Omental fat pad (tissue), 3 donors: ENCODE measurements at regions not wholly inside any gene's neighbourhood (a gene's known extent, or its start where the extent isn't known, plus 50 kb on each side); places are given as distances from the start of the nearest gene placed in this dataset.

Source experiments
- ATAC-seq: fragments of 150-250 bp; one replicate; pipeline ENCODE4 v1.9.1; 2016; ENCODE audit warnings: mild to moderate bottlenecking, moderate library complexity; ENCODE audit not compliant: low FRiP score
- DNase-seq: peaks from one replicate; pipeline ENCODE4 v3.0.0-alpha.2; 2019; ENCODE audit warnings: low spot score
- TF ChIP-seq, protein P1 (sequence below), 3 donors: fragments of 450-650 bp; IDR thresholded peaks; one replicate each; pipeline ENCODE4 v1.5.1; 2016 to 2017; ENCODE audit warnings: antibody characterized with exemption in 3 of 3, mild to moderate bottlenecking in 3 of 3, moderate library complexity in 2 of 3

DNA sequence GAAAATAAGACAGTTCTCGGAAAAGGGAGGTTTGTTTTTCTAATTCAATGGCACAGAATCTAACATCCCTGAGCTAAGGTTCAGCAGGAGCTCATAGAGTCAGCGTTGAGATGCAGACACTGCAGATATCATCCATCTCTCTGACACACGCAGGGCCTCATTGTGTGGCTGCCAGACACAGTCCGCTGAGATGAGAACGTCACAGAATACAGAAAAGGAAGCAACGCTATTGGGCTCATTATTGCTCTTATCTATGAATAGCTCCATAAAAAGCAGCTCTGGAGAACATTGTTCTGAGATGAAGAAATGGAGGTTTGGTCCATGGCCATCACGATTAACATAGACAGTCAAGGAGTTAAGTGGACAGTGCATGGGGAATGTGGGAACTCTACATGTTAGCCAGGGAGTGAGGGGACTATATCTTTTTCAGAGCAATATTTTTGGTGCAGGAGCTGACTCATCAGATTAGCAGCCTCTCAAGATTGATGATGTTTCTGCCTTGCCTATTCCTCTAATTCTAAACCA lies 771.6 kb upstream of the CXADR start:
- ATAC-seq: no peak
- DNase-seq: no peak
- TF ChIP-seq, protein P1, sequence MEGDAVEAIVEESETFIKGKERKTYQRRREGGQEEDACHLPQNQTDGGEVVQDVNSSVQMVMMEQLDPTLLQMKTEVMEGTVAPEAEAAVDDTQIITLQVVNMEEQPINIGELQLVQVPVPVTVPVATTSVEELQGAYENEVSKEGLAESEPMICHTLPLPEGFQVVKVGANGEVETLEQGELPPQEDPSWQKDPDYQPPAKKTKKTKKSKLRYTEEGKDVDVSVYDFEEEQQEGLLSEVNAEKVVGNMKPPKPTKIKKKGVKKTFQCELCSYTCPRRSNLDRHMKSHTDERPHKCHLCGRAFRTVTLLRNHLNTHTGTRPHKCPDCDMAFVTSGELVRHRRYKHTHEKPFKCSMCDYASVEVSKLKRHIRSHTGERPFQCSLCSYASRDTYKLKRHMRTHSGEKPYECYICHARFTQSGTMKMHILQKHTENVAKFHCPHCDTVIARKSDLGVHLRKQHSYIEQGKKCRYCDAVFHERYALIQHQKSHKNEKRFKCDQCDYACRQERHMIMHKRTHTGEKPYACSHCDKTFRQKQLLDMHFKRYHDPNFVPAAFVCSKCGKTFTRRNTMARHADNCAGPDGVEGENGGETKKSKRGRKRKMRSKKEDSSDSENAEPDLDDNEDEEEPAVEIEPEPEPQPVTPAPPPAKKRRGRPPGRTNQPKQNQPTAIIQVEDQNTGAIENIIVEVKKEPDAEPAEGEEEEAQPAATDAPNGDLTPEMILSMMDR (IDR thresholded peaks at IDR 0.05): no peak

DNA sequence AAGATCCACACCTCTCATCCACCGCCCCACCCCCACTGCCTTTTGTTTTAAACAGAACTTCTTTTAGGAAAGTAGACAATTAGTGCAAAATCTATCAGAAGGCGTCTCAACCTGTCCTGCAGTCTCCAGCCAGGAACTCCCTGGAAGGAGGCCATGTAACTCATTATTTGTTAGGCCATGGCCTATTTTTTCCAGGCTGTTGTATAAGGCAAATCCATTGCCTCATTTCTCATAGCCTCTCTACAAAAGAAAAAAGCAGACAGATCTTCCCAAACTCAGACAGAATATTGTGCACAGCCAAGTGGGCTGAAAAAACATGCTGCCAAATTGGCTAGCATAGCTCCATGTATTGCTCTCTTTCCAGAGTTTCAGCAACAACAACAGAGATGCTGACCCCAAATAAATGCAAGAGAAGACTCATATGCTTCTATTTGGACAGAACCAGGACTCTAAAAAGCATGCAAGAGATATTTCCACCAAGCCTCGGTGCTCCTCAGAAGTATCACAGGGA lies 770.7 kb upstream of the CXADR start:
- TF ChIP-seq, protein P1 (IDR thresholded peaks at IDR 0.05): no peak
- DNase-seq: no peak
- no peak for ATAC-seq

DNA sequence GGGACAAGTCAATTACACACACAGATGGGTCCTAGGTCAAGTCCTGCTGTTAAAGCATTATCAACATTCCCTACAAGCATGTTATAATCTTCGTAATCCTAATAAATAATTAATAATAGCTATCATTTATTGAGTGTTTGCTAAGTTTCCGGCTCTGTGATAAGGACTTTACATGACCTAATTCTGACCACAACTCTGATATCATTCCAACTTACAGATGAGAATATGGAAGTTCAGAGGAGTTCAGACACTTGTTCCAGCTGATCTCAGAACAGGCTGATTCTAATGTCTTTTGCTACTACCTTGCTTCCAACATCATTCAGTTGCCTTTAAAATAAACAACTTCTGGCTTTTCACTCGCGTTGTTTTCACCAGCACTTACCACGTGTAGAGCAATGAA lies 770.1 kb upstream of the CXADR start:
- TF ChIP-seq, protein P1 (IDR thresholded peaks at IDR 0.05): no peak

DNA sequence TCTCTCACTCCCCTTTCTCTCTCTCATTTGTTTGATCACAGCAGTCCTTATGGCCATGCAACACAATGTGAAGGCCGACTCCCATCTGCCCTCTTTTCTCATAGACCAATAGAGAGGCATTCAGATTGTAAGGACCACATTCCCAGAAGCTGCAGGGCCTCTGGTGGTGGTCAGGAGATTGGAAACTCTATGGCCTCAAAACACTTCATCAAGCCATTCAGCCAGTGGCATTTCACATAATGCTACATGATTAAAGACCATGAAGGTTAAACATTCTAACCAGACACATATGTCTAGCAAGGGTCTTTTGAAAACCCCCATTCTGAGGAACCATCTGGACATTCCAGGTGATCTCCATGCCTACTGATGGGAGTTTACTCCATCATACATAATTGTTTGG lies 769.5 kb upstream of the CXADR start:
- TF ChIP-seq, protein P1 (IDR thresholded peaks at IDR 0.05): no peak
- DNase-seq (no peak), ATAC-seq (no peak)

More for the DNA sequence above, 770.1 kb upstream of the CXADR start:
- DNase-seq (no peak), ATAC-seq (no peak)

DNA sequence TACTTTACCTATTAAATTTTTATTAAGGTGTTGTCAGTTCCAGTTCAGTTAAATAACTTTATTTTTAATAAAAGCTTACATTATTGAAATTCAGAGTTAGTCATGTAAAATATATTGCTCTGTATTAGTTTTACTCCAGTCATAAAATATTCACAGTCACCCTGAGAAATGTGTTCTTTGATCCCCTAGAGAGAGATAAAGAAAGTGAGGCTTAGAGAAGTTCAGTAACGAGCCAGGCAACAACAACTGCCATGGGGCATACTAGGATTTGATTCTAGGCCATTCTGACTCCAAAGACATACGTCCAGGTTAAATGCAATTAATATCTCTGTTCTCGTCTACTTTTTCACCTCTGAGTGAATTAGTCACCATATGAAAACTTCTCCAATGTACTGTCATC lies 761.9 kb upstream of the CXADR start:
- ATAC-seq: no peak
- DNase-seq: no peak
- TF ChIP-seq, protein P1 (IDR thresholded peaks at IDR 0.05): no peak

DNA sequence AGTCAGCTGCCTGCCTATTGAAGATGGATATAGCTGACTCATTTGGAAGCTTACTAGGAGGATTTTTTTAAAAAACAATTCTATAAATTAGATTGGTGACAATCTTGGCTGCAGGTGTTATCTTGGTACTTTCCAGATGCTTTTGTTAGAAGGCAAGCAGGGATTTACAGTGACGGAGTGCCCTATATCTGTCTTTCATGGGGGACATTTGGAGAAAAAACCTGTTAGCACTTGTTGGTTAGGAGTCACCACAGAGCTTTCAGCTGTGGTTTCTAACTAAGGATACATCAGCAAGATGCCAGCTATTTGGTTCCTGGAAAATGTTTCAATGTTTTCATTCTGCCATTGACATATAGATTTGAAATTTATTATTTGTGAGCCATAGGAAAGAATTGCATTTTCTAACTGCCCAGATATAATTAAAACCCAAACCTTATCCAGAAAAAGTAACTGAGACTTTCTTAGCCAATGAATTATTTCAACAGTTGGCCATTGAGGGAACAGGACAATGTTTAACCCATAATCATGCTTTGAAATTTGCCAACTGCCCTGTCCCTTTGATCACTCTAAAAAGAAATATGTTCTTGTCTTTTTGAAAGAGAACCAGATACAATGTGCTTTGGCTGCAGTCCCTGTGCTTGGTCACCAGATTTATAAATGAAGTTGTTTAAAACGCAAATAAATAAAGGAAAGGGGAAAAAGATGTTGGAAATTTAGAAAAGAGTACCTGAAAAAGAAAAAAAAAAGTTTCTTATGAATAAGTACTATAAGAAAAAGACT lies 761.0 kb upstream of the CXADR start:
- TF ChIP-seq, protein P1 (IDR thresholded peaks at IDR 0.05): no peak
- no peak for ATAC-seq
- DNase-seq: no peak

DNA sequence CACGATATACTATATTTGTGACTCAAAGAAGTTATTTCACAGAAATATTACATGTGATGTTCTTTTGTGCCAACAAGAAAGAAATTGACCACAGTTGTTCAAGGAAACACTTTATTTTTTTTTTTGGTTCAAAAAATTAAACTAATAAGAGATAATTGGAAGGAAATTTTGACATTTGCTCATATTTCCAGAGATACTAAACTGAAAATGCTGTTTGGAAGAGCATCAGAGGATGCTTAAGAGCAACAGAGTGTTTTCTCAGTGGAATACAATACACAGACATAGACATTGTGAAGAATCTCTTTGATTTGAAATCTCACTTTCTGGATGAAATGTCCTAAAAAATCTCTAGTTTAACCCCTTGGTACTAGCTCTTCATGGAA lies 760.4 kb upstream of the CXADR start:
- ATAC-seq (no peak), DNase-seq (no peak)
- TF ChIP-seq, protein P1 (IDR thresholded peaks at IDR 0.05): no peak
